GM12872 (cell line): ENCODE measurements at regions not wholly inside any gene's neighbourhood (a gene's known extent, or its start where the extent isn't known, plus 50 kb on each side); places are given as distances from the start of the nearest gene placed in this dataset.

ENCODE experiments used
- TF ChIP-seq, protein P1 (sequence below): IDR thresholded peaks from 3 replicates; pipeline ENCODE4 v1.5.1; 2011; ENCODE audit warnings: low read depth, mild to moderate bottlenecking, low read length, moderate library complexity; ENCODE audit not compliant: insufficient read depth

DNA sequence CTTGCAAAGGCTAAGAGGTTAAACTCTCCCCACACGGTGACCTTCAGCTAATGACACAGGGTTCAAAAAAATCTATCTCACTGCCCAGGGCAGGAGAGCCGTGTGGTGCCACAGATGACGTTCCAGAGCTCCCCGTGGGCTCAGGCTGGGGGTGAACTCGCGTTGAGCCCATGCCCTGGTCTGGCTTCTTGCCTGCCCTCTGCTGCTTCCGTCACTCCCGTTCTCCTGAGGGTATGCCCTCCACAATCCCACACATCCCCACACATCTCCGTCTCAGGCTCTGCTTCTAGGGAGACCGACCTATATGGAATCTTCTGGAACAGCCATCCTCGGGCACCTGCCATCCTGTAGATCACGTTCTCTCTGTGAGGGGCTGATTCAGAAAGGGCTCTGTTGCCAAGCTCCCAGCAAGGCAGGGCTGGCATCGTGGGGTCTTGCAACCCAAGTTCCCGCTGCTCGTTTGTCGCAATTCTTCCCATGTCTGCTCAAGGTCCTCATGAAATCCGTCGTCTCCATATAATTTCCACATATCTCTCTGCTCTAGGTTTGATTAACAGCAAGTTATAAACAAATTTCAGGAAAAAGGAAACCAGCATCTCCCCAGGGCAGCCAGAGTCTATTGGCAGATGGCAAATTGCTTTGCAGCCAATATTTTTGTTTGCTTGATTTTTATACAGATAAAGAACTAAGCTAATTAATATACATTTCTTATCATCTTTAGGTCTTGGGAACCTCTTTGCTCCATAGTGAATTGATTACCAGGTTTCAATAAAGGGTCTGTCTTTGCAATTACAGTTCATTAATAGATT lies 278.2 kb downstream of the PTPRU start:
- TF ChIP-seq, protein P1, sequence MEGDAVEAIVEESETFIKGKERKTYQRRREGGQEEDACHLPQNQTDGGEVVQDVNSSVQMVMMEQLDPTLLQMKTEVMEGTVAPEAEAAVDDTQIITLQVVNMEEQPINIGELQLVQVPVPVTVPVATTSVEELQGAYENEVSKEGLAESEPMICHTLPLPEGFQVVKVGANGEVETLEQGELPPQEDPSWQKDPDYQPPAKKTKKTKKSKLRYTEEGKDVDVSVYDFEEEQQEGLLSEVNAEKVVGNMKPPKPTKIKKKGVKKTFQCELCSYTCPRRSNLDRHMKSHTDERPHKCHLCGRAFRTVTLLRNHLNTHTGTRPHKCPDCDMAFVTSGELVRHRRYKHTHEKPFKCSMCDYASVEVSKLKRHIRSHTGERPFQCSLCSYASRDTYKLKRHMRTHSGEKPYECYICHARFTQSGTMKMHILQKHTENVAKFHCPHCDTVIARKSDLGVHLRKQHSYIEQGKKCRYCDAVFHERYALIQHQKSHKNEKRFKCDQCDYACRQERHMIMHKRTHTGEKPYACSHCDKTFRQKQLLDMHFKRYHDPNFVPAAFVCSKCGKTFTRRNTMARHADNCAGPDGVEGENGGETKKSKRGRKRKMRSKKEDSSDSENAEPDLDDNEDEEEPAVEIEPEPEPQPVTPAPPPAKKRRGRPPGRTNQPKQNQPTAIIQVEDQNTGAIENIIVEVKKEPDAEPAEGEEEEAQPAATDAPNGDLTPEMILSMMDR, result no peak

DNA sequence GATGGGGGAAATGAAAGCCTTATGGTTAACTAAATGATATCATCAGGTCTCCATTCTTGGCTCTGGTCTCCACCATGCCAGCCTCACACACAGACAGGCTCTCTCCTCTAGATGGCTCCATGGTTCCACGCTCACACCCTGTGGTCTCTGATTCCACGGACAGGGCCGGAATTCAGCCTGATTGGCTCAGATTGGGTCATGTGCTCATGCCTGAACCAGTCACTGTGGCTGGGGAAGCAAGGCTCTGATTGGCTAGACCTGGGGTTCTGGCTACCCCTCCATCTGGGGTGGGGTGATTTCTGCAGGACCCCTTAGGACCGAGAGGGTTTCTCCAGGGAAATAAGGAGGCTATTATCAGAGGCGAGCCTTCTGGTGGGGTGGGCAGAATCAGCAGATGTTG lies 277.0 kb downstream of the PTPRU start:
- TF ChIP-seq, protein P1, result peak; percentile 53

DNA sequence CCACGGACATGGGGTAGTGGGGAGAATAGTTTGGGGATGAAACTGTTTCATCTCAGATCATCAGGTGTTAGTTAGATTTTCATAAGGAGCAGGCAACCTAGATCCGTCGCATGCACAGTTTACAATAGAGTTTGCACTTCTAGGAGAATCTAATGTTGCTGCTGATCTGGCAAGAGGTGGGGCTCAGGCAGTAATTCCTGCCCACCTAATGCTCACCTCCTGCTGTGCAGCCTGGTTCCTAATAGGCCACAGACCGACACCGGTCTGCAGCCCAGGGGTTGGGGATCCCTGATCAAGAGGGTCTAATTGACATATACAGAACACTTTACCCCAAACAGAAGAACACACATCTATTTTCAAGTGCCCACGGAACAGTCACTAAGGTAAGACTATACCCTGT lies 275.1 kb downstream of the PTPRU start:
- TF ChIP-seq, protein P1, result no peak

DNA sequence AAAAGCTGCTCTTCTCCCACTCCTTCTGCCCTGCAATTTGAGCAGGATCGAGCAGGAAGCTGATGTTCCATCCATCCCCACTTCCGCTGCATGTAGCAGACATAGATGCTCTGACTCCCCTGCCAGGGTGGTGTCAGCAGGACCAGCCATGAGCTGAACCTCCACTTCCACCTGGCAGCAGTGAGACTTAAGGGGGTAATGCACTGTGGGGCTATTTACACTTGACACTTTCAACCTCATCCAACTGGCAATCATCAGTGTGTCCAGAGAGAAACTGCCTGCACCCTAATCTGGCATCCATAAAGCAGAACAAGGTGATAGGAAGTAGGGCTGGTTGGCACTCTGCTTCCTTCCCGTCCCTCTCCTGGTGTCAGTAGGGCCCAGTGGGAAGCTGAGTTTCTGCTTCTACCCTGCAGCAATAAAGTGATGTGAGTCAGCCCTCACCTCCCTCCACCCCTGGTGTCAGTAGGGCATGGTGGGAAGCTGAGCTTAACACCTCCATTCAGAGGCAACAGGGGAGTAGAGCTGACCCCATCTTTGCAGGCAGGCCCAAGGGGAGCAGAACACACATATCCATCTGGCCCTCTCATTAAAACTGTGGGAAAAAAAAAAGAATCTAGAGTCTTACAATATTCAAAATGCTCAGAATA lies 272.3 kb downstream of the PTPRU start:
- TF ChIP-seq, protein P1, result no peak

GRCh38 chr1:29506678-29507225 lies 270.4 kb downstream of the PTPRU start:
- TF ChIP-seq, protein P1, result no peak

- TF ChIP-seq, protein P1, result no peak
Observed at GRCh38 chr1:29505532-29506220, 269.4 kb downstream of the PTPRU start.

- TF ChIP-seq, protein P1, result no peak
Observed at GRCh38 chr1:29504709-29505410, 268.5 kb downstream of the PTPRU start.
